ENCODE measurements at regions not wholly inside any gene's neighbourhood (a gene's known extent, or its start where the extent isn't known, plus 50 kb on each side); places are given as distances from the start of the nearest gene placed in this dataset.

DNA sequence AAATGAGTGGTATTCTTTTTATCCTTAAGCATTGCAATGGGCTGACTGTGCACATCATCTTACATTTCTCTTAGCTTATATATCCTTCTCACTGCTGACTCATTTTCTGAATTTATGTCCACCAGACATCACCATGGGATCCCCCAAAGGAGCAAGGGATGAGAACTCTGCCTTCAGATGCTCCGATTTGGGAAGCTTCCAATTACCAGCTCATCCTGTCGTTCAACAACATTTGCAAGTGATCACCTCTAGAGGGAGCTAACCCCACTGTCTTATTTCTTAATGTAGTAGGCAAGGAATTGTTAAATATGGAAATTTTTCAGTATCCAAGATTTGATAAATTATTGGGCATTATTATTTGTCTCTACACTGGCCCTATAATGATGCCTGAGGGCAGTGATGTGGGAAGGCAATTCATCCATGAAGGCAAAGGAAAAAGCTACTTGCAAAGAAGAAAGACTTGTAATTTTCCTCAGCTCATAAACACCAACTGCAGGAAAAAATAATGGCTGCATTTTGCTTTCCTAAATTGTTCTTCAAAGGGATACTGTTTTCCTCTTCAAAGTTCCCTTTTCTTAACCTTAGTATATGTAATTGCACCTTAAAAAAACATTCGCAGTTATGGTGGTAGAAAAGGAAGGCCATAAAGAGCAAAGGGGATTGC is 102.4 kb upstream of the FSHB start:
- peak; percentile 36 for DNase-seq (ENCODE audit: low spot score)
- TF ChIP-seq, protein P1, sequence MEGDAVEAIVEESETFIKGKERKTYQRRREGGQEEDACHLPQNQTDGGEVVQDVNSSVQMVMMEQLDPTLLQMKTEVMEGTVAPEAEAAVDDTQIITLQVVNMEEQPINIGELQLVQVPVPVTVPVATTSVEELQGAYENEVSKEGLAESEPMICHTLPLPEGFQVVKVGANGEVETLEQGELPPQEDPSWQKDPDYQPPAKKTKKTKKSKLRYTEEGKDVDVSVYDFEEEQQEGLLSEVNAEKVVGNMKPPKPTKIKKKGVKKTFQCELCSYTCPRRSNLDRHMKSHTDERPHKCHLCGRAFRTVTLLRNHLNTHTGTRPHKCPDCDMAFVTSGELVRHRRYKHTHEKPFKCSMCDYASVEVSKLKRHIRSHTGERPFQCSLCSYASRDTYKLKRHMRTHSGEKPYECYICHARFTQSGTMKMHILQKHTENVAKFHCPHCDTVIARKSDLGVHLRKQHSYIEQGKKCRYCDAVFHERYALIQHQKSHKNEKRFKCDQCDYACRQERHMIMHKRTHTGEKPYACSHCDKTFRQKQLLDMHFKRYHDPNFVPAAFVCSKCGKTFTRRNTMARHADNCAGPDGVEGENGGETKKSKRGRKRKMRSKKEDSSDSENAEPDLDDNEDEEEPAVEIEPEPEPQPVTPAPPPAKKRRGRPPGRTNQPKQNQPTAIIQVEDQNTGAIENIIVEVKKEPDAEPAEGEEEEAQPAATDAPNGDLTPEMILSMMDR (IDR thresholded peaks at IDR 0.05; ENCODE audit: extremely low read depth, missing control alignments), result peak; percentile 11

DNA sequence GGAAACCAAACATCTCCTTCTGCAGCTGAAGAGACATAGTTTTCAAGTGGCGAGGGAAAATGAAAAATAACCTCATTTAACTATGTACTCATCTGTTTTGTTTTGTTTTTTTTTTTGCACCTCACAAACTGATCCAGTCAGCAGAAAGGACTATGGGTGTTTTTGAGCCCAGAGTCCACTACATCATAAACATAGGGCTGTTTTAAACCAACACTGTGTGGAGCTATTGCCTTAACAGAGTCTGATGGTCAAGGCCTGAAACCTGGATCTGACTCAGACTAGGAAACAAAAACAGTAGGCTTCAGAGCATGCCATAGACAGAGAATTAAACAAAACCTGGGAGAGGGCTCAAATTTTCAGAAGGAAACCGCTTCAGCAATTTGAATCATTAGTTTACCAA is 99.3 kb upstream of the FSHB start:
- peak; percentile 2 for DNase-seq (ENCODE audit: low spot score)
- TF ChIP-seq, protein P1 (IDR thresholded peaks at IDR 0.05; ENCODE audit: extremely low read depth, missing control alignments), result no peak

DNA sequence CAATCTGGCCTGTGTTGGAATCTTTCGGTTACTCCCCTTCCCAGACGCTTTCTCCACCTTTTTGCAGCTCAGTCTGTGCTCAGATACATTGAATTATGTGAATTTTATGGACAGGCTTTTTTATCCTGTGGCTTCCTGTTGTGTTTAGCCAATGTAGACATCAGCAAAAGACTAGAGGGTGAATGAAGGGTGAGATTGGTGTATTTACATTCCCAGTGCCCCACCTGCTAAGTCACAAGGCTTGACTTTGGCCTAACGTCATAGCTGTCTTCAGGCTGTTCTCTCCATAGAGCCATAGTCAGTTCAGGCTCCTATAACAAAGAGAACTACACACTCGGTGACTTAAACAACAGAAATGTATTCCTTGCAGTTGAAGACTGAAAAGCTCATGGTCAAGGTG is 97.5 kb upstream of the FSHB start:
- no peak for DNase-seq (ENCODE audit: low spot score)
- TF ChIP-seq, protein P1 (IDR thresholded peaks at IDR 0.05; ENCODE audit: extremely low read depth, missing control alignments), result no peak

DNA sequence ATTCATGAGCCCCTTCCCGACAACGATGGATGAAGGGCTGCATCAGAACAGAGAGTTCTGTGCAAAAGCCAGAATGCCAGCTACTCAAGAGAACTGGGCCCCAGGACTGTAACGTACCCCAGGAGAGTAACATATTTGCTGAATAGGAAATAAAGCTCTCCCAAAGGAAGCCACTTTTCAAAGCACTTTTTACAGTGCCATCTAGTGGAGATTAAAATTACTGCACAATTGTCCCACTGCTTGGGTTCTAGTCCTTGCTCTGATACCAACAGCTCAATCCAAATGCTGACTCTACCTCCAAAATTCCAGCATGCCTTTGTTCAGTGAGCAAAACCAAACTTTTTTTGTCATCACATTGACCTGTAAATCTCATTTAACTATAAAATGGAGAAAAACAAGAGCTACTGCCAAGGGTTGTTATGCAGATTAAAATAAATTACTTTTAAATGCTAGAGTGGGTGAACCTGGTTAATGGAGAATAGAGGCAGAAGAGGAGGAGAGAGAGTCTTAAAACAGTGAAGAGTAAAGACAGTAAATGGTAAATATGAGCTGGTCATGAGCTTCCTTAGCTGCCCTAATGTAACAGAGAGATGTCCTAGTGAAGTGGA is 87.6 kb upstream of the FSHB start:
- TF ChIP-seq, protein P1 (IDR thresholded peaks at IDR 0.05; ENCODE audit: extremely low read depth, missing control alignments), result peak; percentile 58
- DNase-seq (ENCODE audit: low spot score), result peak; percentile 30

DNA sequence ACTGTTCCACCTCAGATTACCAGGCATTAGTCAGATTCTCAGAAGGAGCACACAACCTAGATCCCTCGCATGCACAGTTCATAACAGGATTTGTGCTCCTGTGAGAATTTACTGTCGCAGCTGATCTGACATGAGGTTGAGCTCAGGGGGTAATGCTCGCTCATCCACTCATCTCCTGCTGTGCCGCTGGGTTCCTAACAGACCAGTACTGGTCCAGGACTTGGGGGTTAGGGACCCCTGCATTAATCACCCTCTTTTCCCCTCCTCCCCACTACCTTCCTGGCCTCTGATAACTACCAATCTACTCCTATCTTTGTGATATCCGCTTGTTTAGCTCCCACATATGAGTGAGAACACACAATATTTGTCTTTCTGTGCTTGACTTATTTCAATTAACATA is 83.5 kb upstream of the FSHB start:
- DNase-seq (ENCODE audit: low spot score), result no peak
- TF ChIP-seq, protein P1 (IDR thresholded peaks at IDR 0.05; ENCODE audit: extremely low read depth, missing control alignments), result no peak

DNA sequence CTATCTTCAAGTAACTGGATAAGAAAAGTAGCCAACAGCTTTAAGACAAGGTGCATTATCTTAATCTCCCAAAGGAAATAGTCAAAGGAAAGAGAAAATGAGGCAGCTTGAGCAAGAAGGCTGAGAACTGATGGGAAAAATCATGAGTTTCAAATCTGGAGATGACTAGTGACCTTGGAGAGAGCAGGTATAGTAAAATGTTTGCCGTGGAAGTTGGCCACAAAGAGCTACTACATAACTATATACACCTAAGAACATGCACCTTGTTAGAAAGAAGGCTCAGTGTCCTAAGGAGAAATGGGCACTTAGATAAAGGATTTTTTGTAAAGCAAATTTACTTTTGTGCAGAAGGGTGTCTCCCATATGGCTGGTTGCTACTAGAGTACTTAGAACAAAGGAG is 80.8 kb upstream of the FSHB start:
- TF ChIP-seq, protein P1 (IDR thresholded peaks at IDR 0.05; ENCODE audit: extremely low read depth, missing control alignments), result no peak
- no peak for DNase-seq (ENCODE audit: low spot score)

DNA sequence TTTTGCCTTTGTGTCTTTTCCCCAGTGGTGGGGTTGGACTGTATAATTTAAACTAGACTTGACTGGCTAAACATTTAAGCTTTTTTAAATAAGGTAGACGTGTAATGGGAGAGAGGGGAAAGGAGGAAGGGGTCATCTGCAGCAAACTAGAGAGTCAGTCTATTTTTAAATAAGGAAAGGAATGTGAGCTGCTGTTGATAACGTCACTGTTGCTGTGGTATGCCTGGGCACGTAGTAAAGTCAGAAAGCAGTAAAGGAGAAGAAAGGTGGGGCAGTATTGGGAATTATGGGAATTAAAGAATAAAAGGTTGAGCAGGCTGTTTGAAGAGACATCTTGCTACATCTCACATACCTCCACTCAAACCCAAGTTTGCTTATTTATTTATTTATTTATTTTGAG is 80.4 kb upstream of the FSHB start:
- no peak for DNase-seq (ENCODE audit: low spot score)
- TF ChIP-seq, protein P1 (IDR thresholded peaks at IDR 0.05; ENCODE audit: extremely low read depth, missing control alignments), result no peak
